ENCODE measurements at regions not wholly inside any gene's neighbourhood (a gene's known extent, or its start where the extent isn't known, plus 50 kb on each side); places are given as distances from the start of the nearest gene placed in this dataset.
A peak's percentile ranks its signal among the peaks of the same experiment; 100 is the strongest.
"Not testable (repeated sequence)": the region's sequence is repeated elsewhere in the genome, so short reads cannot be mapped to it uniquely, and the experiment has no call there.

DNA sequence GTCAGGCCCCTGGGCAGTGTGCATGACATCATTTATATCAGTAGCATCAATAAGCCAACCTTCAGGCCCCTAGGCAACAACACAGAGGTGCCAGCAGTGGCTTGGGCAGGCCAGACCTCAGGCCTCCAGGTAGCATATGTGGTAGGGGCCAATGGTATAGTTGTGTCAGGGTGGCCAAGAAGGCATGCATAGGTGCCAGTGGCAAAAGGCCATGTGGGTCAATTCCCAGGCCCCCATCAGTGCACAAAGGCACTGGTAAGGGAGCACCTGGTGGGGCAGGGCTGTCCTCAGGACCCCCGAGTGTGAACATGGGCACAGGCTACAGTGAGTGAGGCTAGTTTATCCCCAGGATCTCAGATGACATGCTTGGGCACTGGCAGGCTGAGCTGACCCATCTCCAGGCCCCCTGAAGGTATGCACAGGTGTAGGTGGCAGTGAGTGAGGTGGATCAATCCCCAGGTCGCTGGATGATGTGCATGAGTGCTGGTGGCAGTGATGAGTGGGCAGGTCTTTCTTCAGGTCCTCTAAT, 244.1 kb upstream of the ZNF385D start:
- no peak for DNase-seq

DNA sequence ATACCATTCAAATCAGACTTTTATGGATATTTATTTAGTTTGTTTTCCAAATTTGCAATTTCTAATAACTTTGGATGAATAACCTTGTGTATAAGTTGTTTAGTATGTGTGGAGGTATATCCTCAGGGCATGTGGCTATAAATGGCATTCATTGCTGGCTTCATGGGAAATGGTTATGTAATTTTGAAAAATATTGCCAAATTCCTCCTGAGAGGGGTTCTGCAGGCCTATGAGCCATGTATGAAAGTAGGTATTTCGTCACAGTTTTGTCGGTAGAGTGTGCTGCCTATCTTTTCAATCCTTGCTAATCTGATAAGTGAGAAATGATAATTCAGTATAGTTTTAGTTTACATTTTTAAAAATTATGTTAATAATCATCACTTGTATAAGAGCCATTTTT, 256.4 kb upstream of the ZNF385D start:
- DNase-seq: no peak

DNA sequence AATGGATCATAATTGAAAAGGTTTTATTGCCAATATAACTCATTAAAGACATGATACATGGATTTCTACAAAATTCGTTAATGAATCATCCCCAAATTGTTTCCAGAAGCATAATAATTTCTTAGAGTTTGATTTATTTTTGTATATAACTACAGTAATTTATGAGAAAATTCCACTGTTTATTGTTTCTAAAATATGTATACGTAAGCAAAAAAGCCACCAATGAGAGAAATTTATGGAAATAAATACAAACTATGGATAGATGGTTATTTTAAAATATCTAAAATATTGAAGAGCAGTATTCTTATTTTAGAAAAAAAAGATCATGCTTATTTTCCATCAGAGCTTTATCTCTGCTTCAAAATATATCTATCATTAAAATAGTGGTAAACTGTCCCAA, 260.0 kb upstream of the ZNF385D start:
- no peak for DNase-seq

DNA sequence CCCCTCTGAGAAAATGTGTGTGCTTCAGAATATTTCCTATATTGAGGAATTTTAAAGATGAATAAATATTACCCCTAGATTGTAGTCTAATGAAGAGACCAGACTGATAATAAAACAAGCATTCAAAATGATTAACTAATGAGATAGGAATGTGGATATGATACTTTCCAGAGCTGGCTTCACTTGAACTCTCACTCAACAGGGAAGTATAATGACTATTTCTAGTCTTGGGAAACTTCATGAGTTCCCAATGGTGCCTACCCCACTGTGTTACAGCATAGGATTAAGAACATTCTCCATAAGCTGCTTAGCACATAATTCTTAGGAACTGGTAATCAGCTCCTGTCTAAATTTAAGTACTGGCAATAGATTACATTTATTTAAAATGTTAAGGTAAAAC, 261.5 kb upstream of the ZNF385D start:
- DNase-seq: no peak

DNA sequence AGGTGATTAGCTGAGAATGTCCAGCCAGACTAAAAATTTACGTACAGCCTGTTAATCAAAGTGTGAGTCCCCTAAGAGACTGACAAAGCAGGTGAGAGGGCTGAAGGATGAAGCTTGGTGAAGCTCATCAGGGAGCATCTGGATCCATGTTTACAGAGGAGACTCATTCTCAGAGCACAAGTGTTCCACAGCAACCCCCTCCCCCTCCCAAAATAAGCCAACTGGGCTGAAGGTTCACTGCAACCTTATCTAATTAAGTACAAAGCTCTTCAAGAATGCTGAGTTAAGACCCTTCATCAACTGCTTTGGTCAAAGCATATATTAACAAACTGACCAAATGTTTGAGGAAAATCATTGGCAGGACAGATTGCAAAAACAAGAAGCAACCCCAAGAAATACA, 262.6 kb upstream of the ZNF385D start:
- no peak for DNase-seq

DNA sequence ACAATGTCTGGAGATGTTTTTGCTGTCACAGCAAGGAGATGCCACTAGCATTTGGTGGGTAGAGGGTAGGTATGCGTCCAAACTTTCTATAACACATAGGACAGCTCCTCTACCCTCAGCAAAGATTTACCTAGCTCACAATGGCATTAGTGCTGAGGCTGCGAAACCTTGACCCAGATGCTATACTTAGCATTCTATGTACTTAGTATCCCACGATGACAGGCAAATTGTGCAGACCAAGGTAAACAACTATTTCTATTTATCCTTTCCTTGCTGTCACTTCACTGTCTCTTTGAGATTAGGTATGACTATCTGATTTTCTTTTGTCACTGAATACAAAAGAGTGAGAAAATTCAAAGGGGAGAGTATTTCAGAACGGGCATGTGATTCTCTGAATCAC, 265.2 kb upstream of the ZNF385D start:
- no peak for DNase-seq

DNA sequence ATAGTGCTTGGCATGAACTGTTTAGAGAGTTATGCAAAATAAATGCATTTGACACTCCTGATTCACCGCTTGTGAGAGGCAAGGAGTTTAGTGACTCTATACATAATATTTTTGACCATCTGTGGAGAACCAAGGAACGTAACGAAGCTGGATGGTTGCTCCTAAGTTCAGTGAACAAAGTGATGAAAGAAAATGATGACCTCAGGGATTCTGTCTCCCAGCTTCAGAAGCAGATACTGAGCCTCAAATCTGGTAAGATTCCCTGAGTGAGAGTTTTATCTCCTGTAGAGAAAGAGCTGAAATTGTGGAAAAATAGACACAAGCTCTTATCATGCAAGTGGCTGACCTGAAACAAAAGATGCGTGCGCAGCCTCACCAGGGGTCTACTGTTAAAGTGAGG, 273.6 kb upstream of the ZNF385D start:
- DNase-seq: not testable (repeated sequence)

DNA sequence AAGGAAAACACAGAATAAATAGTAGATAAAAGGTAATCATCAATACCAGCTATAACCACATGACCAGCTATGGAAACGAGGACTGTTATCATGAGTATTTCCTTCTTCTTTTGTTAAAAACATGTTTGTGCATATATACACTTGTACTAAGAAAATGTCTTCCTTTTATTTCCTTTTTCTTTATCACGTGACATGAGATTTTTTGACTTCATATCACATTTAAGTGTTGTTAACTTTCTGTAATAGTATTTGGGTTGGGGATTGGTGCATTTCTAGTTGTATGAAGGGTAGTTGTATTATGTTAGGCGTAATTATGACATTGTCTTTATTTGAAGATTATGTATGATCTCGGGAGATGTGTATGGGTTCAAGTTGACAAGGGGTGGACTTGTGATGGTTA, 278.5 kb upstream of the ZNF385D start:
- no peak for DNase-seq

DNA sequence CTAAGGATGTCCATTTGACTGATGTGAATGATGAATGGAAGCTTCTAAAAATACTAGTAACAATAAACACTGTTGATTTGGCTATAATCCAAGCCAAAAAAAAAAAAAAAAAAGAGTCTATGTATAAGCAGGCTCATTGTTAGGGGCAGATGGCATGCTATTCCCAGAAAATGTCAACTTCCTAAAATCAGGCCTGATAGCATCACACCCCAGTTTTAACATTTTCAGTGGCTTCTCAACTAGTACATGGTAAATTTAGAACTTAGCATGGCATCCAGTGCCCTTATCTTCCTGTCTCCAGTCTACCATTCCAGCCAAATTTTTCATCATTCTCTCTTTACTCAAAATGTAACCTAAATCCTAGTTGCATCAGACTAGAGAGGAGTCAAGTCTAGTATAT, 288.2 kb upstream of the ZNF385D start:
- DNase-seq: no peak

DNA sequence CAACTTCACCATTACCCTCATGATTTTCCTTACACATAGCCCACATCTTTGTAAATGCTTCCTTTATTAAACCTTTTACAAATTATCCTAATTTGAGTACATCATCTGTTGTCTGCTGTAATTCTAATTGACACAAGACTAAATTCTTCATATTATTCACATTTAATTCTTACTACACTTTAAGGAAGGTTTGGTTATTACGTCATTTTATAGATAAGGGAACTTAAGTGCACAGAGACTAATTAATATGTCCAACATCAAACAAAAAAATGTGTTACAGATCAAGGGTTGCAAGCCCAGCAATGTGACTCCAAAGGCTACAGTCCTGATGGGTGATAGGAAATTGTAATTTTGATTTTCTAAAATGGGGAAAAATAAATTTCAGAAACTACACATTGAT, 289.1 kb upstream of the ZNF385D start:
- no peak for DNase-seq

DNA sequence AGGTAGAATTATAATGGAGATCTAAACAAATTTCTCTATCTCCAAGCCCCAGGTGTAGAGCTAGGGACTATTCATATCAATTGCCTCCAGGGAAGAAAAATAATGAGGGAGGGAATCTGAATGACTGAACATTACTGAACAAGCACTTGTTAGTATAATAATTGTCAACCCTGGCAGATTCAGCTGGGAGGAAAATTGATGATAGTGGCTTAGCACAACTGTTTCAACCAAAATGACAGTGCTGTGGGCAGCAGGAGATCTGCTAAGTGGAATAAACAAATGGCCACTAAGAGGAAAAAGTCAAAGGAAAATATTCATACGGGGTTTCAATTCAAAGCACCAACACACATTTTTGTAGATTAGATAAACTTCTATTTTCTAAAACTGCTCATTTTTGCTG, 294.9 kb upstream of the ZNF385D start:
- no peak for DNase-seq

DNA sequence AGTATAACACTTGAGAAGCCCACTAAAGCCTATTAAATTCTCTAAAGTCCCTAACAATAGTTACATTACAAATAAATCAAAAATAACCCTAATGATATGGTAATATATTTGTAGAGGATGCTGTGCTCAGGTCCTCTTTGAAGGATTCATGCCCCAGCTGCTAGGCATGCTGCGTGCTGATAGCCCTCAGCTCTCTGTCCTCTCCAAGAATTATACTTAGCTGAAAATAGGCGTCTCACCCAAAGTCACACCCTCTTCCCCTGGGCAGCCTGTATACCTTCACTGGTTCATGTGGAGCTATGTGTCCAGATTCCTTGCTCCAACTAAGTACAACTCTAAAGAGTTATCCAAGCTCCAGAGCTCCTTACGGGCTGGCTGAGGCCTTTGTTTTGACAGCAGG, 312.5 kb upstream of the ZNF385D start:
- no peak for DNase-seq

DNA sequence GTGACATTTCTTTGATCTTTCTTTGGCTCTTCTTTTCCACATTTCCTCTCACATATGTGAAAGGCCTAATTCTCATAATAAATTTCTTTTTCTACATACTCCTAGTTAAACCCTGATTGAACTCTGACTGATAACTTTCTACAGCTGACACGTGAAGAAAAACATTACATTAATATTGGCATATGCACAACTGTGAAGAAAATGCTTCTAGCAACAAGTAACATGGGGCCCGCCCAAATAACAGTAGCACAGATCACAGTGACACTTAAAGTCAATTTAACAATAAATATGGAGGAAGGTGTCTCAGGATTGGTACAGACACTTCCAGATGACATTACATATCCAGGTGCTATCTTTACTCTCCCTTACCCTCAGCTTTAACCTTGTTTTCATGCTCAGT, 317.6 kb upstream of the ZNF385D start:
- DNase-seq: no peak

DNA sequence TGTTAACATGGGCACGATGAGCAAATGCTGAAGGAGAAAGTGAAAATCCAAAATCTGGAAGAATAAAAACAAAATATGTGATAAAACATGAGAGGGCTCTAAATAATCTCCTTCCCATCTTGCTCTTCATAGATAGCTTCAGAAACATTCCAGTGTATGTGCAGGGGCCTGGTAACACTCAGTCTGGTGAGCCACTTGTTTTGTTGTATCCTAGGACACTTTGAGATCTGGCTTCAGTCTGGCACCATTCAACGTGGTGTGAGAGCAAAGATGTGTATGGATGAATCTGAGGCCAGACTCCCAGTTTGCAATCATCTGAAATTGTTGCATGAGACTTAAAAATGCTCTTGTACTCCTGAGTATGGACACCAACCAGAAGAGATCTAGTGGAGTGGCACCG, 337.2 kb upstream of the ZNF385D start:
- no peak for DNase-seq

DNA sequence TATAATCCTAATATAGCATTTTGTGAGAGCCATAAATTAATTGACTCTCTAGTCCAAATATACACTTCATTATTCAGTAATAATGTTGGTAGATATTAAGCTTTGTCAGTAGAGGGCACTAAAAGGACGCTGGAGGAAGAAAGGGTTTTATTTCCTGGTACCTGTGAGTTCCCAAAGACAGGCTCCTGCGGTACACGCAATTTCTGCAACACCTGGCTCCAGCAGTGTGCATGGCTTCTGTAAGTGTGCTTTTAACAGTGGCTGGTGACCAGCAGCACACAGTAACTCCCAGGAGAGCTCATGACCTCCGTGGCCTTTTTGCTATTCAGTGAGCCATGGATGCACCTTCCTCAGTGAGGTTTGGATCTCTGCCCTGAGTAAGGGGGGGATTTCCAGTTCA, 338.3 kb upstream of the ZNF385D start:
- DNase-seq: peak in 1 of 2 experiments; percentile 13

DNA sequence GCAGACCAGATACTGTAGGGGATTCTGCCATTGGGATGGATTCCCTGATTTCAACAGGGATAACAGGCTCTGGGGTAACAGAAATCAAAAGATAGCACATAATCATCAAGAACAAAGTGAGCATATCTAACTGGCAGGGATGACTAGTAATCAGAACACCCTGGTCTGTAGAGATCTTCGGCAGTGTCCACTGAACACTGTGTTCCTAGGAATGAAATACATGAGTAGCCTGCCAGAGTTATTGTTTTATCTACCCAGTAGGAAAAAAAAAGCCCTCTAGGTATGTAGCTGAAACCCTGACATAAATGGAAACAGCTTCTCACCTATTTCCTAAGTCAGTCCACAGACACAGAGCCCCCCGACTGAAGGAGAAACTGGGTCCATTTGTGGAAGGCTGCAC, 340.3 kb upstream of the ZNF385D start:
- DNase-seq: no peak

DNA sequence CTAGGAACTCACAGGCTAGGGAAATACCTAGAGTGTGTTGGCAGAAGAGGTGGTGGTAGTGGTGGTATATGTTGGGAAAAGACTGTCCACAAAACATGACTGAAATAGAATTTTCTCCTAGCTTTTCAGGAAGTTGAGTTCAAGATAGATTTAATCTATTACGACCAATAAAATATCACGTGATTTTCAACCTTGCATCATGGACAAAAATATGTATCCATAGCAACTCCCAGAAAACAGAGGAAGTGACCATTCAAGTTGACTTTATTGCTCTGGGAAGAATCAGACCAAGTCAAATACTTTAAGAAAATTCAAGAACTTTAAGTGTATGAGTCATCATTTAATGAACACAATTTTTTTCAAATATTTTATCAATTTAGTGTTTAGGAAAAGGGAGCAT, 347.0 kb upstream of the ZNF385D start:
- DNase-seq: no peak

DNA sequence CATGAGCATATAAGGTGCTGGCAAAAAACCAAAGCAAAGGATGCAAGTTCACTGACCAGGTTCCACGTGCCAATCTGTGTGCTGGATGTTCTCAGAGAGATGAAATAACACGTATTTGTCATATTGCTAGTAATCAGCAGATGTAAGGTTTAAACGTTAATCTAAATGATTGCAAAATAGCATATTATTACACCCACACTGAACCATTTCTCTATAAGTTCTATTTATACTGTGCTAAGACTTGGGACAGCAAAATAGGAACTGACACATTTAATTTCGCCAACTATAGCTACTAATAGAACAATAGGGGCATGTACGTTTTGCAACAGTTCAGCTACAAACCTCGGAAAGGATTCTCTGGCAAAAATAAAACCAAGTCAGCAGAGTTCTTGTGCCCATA, 350.3 kb upstream of the ZNF385D start:
- no peak for DNase-seq

DNA sequence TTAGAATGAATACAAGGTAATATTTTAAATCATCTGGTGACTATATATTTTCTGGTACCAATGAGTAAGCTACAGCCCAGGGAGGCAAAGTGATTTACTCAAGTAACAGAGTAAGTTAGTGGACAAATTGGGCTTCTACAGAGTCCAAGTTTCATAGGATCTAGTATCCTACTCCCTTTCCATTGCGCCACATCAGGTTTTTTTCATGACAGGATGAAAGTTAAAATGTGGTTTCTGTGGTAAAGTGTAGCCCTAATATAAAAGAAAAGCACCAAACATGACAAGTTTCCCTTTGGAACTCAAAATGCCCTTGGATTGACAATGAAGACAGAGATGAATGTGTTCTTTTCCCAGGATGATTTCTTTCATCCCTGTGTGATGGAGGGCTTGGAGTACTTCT, 350.8 kb upstream of the ZNF385D start:
- no peak for DNase-seq

DNA sequence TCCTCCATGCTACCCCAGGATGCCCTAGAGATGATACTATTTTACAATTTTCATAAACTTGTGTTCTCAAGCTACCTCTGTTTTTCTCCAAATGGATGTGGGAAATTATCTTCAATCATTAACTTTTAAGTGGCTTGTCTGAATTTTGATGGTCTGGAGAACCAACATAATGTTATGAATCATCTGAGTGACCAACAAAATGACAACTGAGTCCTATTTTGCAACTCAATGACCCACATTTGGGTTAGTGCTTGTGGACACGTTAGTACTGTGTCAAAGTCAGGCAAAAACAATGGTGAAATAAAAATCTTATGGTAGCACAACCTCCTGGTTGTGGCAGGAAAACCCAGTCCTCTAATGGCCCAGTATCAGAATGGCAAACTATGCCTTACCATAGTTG, 352.4 kb upstream of the ZNF385D start:
- no peak for DNase-seq

DNA sequence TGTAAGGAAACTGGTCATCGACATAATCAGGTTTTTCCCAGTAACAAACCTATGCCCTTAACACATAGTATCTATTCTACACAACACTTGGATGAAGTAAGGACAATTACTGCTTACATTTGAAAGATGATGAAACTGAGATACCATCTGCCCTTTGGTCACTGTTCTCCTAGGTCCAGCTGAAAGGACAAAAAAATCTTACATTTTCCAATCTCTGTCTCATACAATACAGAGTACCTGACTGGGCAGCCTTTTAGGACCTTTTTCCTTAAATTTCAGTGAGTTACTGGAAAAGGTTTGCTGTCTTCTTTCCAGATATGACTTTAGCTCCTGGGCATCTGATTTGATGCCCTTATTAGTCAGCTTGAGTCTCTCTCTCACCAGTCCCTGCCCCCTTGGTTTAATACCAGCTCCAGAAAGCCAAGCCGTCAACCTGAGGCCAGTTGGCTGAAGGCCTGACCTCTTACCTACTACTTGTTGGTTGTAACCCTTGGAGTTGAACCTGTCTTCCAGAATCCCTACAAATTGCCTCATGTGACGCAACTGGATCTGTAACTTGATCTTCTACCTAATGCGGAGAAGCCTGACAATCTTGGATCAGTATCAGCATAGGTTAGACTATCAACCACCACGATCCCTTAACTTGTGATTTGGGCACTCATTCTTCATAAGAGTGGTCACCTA, 355.3 kb upstream of the ZNF385D start:
- no peak for DNase-seq

DNA sequence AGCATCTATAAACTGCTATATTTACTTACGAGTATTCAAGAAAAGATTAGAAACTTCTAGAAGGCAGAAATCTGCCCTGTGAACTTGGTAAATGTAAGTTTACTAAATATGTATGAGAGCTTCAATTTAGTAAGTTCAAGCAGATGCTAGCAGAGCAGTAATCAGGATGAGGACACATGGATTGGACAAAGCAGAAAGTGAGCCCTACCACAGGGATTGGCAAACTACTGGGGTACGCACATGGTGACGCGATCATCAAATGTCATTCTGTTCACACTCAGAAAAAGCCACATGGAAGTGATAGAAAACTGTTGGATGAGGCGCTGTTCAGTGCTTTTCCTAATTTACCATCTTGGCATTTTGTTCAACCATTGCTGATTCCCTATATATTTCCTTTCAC, 360.2 kb upstream of the ZNF385D start:
- no peak for DNase-seq

DNA sequence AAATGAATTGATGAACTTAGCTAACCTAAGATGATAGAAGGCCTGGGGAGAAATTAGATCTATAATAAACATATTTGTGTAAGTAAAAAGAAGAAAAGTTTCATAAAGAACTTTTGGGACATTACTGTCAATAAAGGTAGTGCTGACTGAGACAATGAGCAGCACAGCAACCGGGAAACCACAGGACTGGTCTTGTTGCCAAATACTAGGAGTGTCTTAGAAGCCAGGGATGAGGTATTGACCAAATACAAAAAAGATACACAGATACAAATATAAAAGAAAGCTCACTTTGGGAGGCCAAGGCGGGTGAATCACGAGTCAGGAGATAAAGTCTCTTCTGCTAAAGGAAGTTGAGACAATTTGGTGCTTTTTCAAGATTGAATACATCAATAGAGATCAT, 362.4 kb upstream of the ZNF385D start:
- DNase-seq: no peak

DNA sequence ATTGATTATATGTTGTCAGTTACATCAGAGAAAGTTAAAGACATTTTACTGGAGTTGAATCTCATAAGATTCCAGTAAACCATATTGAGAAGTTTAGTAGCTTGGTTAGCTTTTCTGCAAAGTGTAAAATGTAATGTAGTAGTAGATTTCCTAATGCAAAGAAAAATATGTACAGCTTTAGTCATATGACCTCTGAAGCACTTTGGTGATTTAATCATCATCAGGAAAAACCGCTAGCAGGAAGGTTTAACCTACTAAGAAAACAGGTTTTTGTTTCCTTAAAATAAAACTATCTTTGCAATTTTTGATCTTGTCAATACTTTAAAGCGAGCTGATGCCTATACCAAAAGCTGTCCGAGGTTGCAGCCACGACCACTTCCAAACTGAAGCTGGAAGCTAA, 364.6 kb upstream of the ZNF385D start:
- no peak for DNase-seq

DNA sequence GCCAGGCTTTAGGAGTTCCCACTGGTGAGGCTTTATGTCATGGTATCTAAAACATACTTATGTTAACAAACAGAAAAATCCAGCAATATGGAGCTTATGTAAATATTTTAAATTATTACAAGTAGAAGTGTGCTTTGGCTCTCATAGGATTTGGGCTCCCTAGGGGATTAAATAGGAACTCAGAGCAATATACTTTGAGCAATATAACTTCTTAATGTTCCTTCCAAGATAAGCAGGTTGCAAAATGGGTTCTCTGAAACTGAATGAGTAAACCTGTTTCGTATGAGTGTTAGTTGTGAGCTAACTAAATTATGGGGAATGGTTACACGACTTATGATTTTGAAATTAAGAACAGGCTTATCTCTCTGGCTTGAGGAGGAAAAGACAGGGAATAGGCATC, 366.1 kb upstream of the ZNF385D start:
- DNase-seq: no peak
